ENCODE measurements at regions not wholly inside any gene's neighbourhood (a gene's known extent, or its start where the extent isn't known, plus 50 kb on each side); places are given as distances from the start of the nearest gene placed in this dataset.

DNA sequence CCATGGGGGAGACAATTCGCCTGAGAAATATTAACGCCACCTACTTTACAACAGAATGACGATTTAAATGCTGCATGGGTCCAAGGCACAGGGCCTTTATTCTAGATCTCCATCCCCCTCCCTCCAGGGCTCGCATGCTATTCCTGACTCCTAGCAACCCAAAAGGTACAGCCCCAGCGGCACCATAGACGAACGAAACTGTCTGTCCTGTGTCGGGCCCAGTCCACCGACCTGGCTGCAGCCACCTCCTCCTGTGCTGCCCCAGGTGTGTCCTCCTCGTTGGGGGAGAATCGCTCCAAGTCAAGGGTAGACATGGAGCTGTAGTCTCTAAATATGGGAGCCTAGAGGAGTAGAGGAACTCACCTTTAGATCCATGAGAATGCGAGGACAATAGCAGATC lies 196.5 kb downstream of the TOMM20 start:
- ChIA-PET POLR2A (interaction anchor here (1.5 kb wide), 1 partner anchor 79 kb away, joined by 3 read pairs; no protein-coding TSS in a partner anchor), CTCF (interaction anchor here (1.4 kb wide), 1 partner anchor 22 kb away, joined by 3 read pairs; no protein-coding TSS in a partner anchor)
- Mint-ChIP-seq H3K27me3 (no peaks in the 10 kb centered on the region), H3K4me1 (ENCODE audit: low read depth) (peaks cover 54% of the 10 kb centered on the region), H3K4me3 (no peak overlapping the region), H3K9me3 (no peaks in the 10 kb centered on the region), H3K36me3 (ENCODE audit: low read depth) (no peaks in the 10 kb centered on the region), H3K27ac (no peak overlapping the region)
- intact Hi-C loops (cut with micrococcal nuclease): no loop called here
- TF ChIP-seq CTCF (IDR thresholded peaks at IDR 0.05): no peak
- no peak for ATAC-seq
- no peak for DNase-seq

DNA sequence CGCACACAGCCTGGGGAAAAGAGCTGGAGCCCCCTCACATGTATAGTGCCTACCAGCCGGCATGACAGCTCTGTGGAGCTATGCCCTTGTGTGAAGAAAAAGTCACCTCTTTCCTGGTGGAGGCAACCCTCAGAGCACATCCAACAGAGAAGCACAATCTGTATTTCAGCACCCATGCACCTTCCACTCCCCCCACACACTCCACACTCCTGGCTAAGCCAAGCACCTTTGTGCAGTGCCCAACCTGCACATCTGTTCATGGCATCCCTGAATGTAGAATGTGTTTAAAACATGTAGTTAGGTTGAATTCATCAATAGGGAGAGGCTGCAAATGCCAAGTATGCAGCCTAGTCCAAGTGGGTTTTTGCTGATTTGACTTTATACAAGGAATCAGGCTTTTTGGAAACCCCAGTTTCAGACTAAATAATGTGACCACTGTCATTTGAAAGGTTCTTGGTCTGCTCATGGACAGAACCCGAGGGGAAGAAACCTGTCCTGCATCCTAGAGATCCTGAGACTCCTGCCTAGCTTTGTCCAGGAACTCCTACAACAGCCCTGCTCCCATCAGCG lies 197.1 kb downstream of the TOMM20 start:
- no peak overlapping the region for H3K4me3 Mint-ChIP-seq
- H3K9me3 Mint-ChIP-seq: no peaks in the 10 kb centered on the region
- no peak for TF ChIP-seq CTCF (IDR thresholded peaks at IDR 0.05)
- ATAC-seq (no peak), DNase-seq (no peak)
- H3K36me3 Mint-ChIP-seq (ENCODE audit: low read depth): no peaks in the 10 kb centered on the region
- H3K4me1 Mint-ChIP-seq (ENCODE audit: low read depth): peaks cover 54% of the 10 kb centered on the region
- H3K27me3 Mint-ChIP-seq: no peaks in the 10 kb centered on the region
- no peak overlapping the region for H3K27ac Mint-ChIP-seq
- ChIA-PET CTCF (no interaction called here), POLR2A (no interaction called here)
- intact Hi-C loops (cut with micrococcal nuclease): no loop called here

DNA sequence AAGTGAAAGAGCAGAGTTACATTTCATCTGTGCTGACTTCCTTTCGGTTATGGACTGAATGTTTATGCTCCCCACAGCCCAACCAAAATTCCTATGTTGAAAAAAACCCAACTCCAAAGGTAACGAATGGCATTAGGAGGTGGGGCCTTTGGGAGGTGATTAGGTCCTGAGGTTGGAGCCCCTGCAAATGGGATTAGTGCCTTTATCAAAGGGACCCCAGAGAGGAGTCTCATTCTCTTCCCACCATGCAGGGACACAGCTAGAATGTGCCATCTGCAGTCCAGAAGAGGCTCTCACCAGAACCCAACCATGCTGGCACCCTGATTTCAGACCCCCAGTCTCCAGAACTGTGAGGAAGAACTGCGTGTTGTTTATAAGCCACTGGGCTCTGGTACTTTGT lies 199.3 kb downstream of the TOMM20 start:
- Mint-ChIP-seq H3K36me3 (ENCODE audit: low read depth) (no peaks in the 10 kb centered on the region), H3K27ac (no peak overlapping the region), H3K4me1 (ENCODE audit: low read depth) (peaks cover 61% of the 10 kb centered on the region), H3K4me3 (no peak overlapping the region), H3K9me3 (no peaks in the 10 kb centered on the region), H3K27me3 (no peaks in the 10 kb centered on the region)
- ChIA-PET POLR2A (interaction anchor here (1.1 to 1.3 kb wide), 3 partner anchors 15 to 319 kb away, joined by 3 to 4 read pairs (median 3); no protein-coding TSS in a partner anchor), CTCF (interaction anchor here (1.3 to 1.4 kb wide), 2 partner anchors 50 to 85 kb away, joined by 3 read pairs; no protein-coding TSS in a partner anchor)
- DNase-seq (no peak), ATAC-seq (no peak)
- intact Hi-C loops (cut with micrococcal nuclease): no loop called here
- no peak for TF ChIP-seq CTCF (IDR thresholded peaks at IDR 0.05)

GRCh38 chr1:234928642-234929041 lies 200.0 kb downstream of the TOMM20 start:
- peak overlapping the region; percentile 95 for H3K27ac Mint-ChIP-seq
- POLR2A ChIA-PET: interaction anchor here (0.8 to 1.3 kb wide), 3 partner anchors 15 to 318 kb away, joined by 3 to 4 read pairs (median 3); no protein-coding TSS in a partner anchor
- H3K4me1 Mint-ChIP-seq (ENCODE audit: low read depth): peaks cover 62% of the 10 kb centered on the region

More at GRCh38 chr1:234928642-234929041, 200.0 kb downstream of the TOMM20 start:
- intact Hi-C loops (cut with micrococcal nuclease): no loop called here
- Mint-ChIP-seq H3K4me3 (no peak overlapping the region), H3K36me3 (ENCODE audit: low read depth) (no peaks in the 10 kb centered on the region), H3K9me3 (no peaks in the 10 kb centered on the region), H3K27me3 (no peaks in the 10 kb centered on the region)
- DNase-seq (no peak), ATAC-seq (no peak)
- CTCF ChIA-PET: interaction anchor here (0.8 to 1.4 kb wide), 4 partner anchors 15 to 84 kb away, joined by 3 read pairs; no protein-coding TSS in a partner anchor
- no peak for TF ChIP-seq CTCF (IDR thresholded peaks at IDR 0.05)

Measured in activated CD8-positive, alpha-beta T cell treated with anti-CD3 and anti-CD28 coated beads for 36 hours (primary cell).